B cell (primary cell): ENCODE measurements at regions not wholly inside any gene's neighbourhood (a gene's known extent, or its start where the extent isn't known, plus 50 kb on each side); places are given as distances from the start of the nearest gene placed in this dataset.

ENCODE experiments used
- ATAC-seq: fragments of 200-7000 bp; cut with Tn5 transposase; one replicate; pipeline ENCODE4 v1.10.0; 2021; ENCODE audit warnings: low read depth, mild to moderate bottlenecking, moderate number of reproducible peaks, moderate library complexity
- CTCF ChIA-PET: fragments of 350-600 bp; sonication (Branson Sonifier 250); formaldehyde crosslinking; loops from one replicate; lab custom pipeline; 2021; ENCODE audit warnings: antibody characterized with exemption, inconsistent platforms; lab: Charles Lee
- POLR2A ChIA-PET: fragments of 350-600 bp; sonication (Branson Sonifier 250); formaldehyde crosslinking; loops from one replicate; lab custom pipeline; 2021; ENCODE audit warnings: antibody characterized with exemption; lab: Charles Lee
- DNase-seq: peaks from one replicate; pipeline ENCODE4 v3.0.0; 2013
- H2AFZ ChIP-seq: 2 replicates; pipeline ENCODE4 v1.6.1; 2012; ENCODE audit warnings: mild to moderate bottlenecking, low read depth, low read length; ENCODE audit not compliant: insufficient read depth, poor library complexity, severe bottlenecking
- H3K27ac ChIP-seq, 2 donors: 1 replicate in 1 of 2; 2 replicates in 1 of 2; pipeline ENCODE4 v1.5.1; 2012 to 2013; ENCODE audit warnings: low read length in 2 of 2, mild to moderate bottlenecking in 2 of 2, moderate library complexity in 1 of 2
- H3K27me3 ChIP-seq, 4 experiments: fragments of 200-600 bp in 1 of 4; sonication (generic) in 1 of 4; replicated peaks in 1 of 4; 1 replicate in 2 of 4; 2 replicates in 2 of 4; pipeline versions ENCODE4 v1.6.1 to v1.7.0; 2013 to 2016; ENCODE audit warnings: low read length in 3 of 4, mild to moderate bottlenecking in 2 of 4, mixed read lengths in 1 of 4, moderate library complexity in 1 of 4; ENCODE audit not compliant: insufficient read depth in 4 of 4, control insufficient read depth in 3 of 4; ENCODE audit errors: control extremely low read depth in 1 of 4
- H3K36me3 ChIP-seq, 2 experiments: replicated peaks in 1 of 2; 1 replicate in 1 of 2; 2 replicates in 1 of 2; pipeline versions ENCODE4 v1.6.1 to v1.7.1; 2013; ENCODE audit warnings: low read length in 1 of 2; ENCODE audit not compliant: insufficient read depth in 2 of 2, control insufficient read depth in 1 of 2; ENCODE audit errors: control extremely low read depth in 1 of 2, extremely low read depth in 1 of 2
- H3K4me1 ChIP-seq, 2 donors: fragments of 200-600 bp in 1 of 2; sonication (generic) in 1 of 2; 1 replicate in 1 of 2; 2 replicates in 1 of 2; pipeline versions ENCODE4 v1.5.1 to v1.6.1; 2013 to 2017; ENCODE audit warnings: low read length in 2 of 2; ENCODE audit not compliant: control insufficient read depth in 2 of 2, insufficient read depth in 2 of 2
- H3K4me2 ChIP-seq: replicated peaks from 2 replicates; pipeline ENCODE3; 2012; ENCODE audit warnings: mild to moderate bottlenecking, low read depth, low read length; ENCODE audit not compliant: poor library complexity, severe bottlenecking
- H3K4me3 ChIP-seq, 5 experiments: fragments of 200-600 bp in 1 of 5; sonication (generic) in 1 of 5; 1 replicate in 3 of 5; 2 replicates in 2 of 5; pipeline versions ENCODE4 v1.5.1 to v1.7.0; 2011 to 2016; ENCODE audit warnings: low read length in 4 of 5, mild to moderate bottlenecking in 4 of 5, low read depth in 2 of 5, control low read depth in 1 of 5, moderate library complexity in 1 of 5; ENCODE audit not compliant: insufficient read depth in 1 of 5; ENCODE audit errors: control extremely low read depth in 1 of 5, extremely low read depth in 1 of 5
- H3K79me2 ChIP-seq: fragments of 200-600 bp; sonication (generic); one replicate; pipeline ENCODE4 v1.6.0; 2016; ENCODE audit warnings: low read length; ENCODE audit not compliant: control insufficient read depth, insufficient read depth
- H3K9ac ChIP-seq: fragments of 200-600 bp; sonication (generic); 2 replicates; pipeline ENCODE4 v1.6.1; 2017; ENCODE audit warnings: mild to moderate bottlenecking, low read length, moderate library complexity
- H3K9me3 ChIP-seq, 3 donors: one replicate each; pipeline versions ENCODE4 v1.6.1 to v1.7.1; 2013; ENCODE audit warnings: low read length in 2 of 3; ENCODE audit not compliant: control insufficient read depth in 2 of 3, insufficient read depth in 1 of 3; ENCODE audit errors: control extremely low read depth in 1 of 3
- H4K20me1 ChIP-seq: 2 replicates; pipeline ENCODE4 v1.6.0; 2012; ENCODE audit warnings: mild to moderate bottlenecking, low read length; ENCODE audit not compliant: insufficient read depth, control insufficient read depth, poor library complexity, severe bottlenecking
- H3K27ac Mint-ChIP-seq: one replicate; pipeline ENCODE4 v1.8.0; 2021; ENCODE audit warnings: mixed read lengths
- H3K27me3 Mint-ChIP-seq: one replicate; pipeline ENCODE4 v1.8.0; 2021; ENCODE audit warnings: mixed read lengths
- H3K4me1 Mint-ChIP-seq: one replicate; pipeline ENCODE4 v1.8.0; 2021; ENCODE audit warnings: mixed read lengths
- H3K4me3 Mint-ChIP-seq: one replicate; pipeline ENCODE4 v1.8.0; 2021; ENCODE audit warnings: mixed read lengths
- H3K9me3 Mint-ChIP-seq: one replicate; pipeline ENCODE4 v1.8.0; 2022; ENCODE audit warnings: mixed read lengths; ENCODE audit not compliant: insufficient read depth
- CTCF ChIP-seq: fragments of 200-600 bp; IDR thresholded peaks from one replicate; pipeline ENCODE4 v1.8.0; 2022; ENCODE audit warnings: antibody characterized with exemption, mild to moderate bottlenecking
- EZH2 ChIP-seq: IDR thresholded peaks from 2 replicates; pipeline ENCODE4 v1.6.1; 2012; ENCODE audit warnings: borderline replicate concordance, low read depth, mild to moderate bottlenecking, moderate library complexity, low read length; ENCODE audit not compliant: insufficient read depth, poor library complexity, severe bottlenecking
- WGBS: methylation state at CpG from one replicate; pipeline ENCODE4 v1.1.5; 2013; ENCODE audit warnings: missing lambda C conversion rate; ENCODE audit not compliant: insufficient coverage; 5-methylcytosine and 5-hydroxymethylcytosine counted together
- intact Hi-C: fragments of 100-400 bp; cut with micrococcal nuclease; formaldehyde crosslinking; loops from one replicate; pipeline ENCODE4 v1.10.0; 2022

DNA sequence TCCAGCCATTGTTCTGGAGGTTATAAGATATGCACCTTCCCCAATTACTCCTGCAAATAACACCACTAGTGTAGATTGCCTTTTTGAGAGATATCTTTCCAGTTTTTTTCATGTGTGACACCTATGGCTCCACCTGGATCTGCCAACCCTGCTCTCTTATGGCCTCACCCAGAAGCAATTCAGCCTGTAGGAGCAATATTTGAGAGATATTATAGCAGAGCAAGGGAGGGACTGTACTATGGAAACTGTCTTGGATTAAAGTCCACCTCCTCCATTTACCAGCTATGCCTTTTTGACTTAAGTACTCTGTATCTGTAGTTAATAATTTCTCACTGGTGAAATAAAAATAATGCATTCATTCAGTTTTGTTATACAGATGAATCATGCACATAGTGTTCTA is 803.5 kb downstream of the NLGN4X start:
- H3K4me3 ChIP-seq: no peak overlapping the region
- Mint-ChIP-seq H3K9me3 (peaks cover 2% of the 10 kb centered on the region), H3K27me3 (no peaks in the 10 kb centered on the region), H3K4me1 (no peaks in the 10 kb centered on the region), H3K27ac (no peak overlapping the region), H3K4me3 (no peak overlapping the region)
- H3K4me2 ChIP-seq: no peak overlapping the region
- TF ChIP-seq EZH2 (no peak), CTCF (no peak)
- H3K4me1 ChIP-seq: no peaks in the 10 kb centered on the region
- no peak overlapping the region for H3K27ac ChIP-seq
- no peaks in the 10 kb centered on the region for H3K36me3 ChIP-seq
- intact Hi-C loops: no loop called here
- peaks cover 0 to 2% (median 0%) of the 10 kb centered on the region in 3 donors for H3K9me3 ChIP-seq
- no peak for ATAC-seq
- no peak for DNase-seq
- no peaks in the 10 kb centered on the region for H3K27me3 ChIP-seq
- CTCF ChIA-PET: no interaction called here
- no peaks in the 10 kb centered on the region for H4K20me1 ChIP-seq
- POLR2A ChIA-PET: no interaction called here
- H3K79me2 ChIP-seq: no peaks in the 10 kb centered on the region
- H3K9ac ChIP-seq: no peak overlapping the region
- no peak overlapping the region for H2AFZ ChIP-seq

- intact Hi-C loops: no loop called here
- H3K4me3 Mint-ChIP-seq: no peak overlapping the region
- ChIA-PET POLR2A (no interaction called here), CTCF (no interaction called here)
- Histone ChIP-seq H3K27ac (no peak overlapping the region), H3K4me3 (no peak overlapping the region), H4K20me1 (no peaks in the 10 kb centered on the region), H3K9ac (no peak overlapping the region), H3K4me1 (no peaks in the 10 kb centered on the region), H3K36me3 (no peaks in the 10 kb centered on the region), H3K79me2 (no peaks in the 10 kb centered on the region), H2AFZ (no peak overlapping the region), H3K9me3 (peaks cover 0 to 2% (median 0%) of the 10 kb centered on the region in 3 donors), H3K4me2 (no peak overlapping the region), H3K27me3 (no peaks in the 10 kb centered on the region)
- DNase-seq: no peak
- no peaks in the 10 kb centered on the region for H3K9me3 Mint-ChIP-seq
- no peak for ATAC-seq
- WGBS: no CpG with 5 or more reads among the region's 1 CpG
- H3K27ac Mint-ChIP-seq: no peak overlapping the region
- no peaks in the 10 kb centered on the region for H3K4me1 Mint-ChIP-seq
- TF ChIP-seq CTCF (no peak), EZH2 (no peak)
- no peaks in the 10 kb centered on the region for H3K27me3 Mint-ChIP-seq
These were observed 811.3 kb downstream of the NLGN4X start for GRCh38 chrX:5417381-5417780.
